ENCODE measurements at regions not wholly inside any gene's neighbourhood (a gene's known extent, or its start where the extent isn't known, plus 50 kb on each side); places are given as distances from the start of the nearest gene placed in this dataset.

DNA sequence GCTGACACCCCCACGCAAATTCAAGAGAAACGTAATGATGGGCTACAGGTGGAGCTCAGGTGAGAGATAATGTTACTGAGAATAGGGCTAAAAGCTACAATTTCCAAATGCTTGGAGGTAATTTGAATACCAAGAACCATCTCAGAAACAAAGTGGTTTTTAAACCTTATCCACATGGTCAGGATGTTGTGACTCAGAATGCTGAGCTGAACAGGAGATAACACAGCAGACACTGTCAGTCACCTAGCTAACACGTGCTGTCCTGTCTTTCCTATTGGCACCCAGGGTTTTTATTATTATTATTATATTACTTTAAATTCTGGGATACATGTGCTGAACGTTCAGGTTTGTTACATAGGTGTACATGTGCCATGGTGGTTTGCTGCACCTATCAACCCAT, 233.0 kb upstream of the MAF start:
- TF ChIP-seq, protein P1, sequence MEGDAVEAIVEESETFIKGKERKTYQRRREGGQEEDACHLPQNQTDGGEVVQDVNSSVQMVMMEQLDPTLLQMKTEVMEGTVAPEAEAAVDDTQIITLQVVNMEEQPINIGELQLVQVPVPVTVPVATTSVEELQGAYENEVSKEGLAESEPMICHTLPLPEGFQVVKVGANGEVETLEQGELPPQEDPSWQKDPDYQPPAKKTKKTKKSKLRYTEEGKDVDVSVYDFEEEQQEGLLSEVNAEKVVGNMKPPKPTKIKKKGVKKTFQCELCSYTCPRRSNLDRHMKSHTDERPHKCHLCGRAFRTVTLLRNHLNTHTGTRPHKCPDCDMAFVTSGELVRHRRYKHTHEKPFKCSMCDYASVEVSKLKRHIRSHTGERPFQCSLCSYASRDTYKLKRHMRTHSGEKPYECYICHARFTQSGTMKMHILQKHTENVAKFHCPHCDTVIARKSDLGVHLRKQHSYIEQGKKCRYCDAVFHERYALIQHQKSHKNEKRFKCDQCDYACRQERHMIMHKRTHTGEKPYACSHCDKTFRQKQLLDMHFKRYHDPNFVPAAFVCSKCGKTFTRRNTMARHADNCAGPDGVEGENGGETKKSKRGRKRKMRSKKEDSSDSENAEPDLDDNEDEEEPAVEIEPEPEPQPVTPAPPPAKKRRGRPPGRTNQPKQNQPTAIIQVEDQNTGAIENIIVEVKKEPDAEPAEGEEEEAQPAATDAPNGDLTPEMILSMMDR (IDR thresholded peaks at IDR 0.05) = no peak
- no peak for TF ChIP-seq POLR2A (IDR thresholded peaks at IDR 0.05)
